Cardiac fibroblast (primary cell): ENCODE measurements at regions not wholly inside any gene's neighbourhood (a gene's known extent, or its start where the extent isn't known, plus 50 kb on each side); places are given as distances from the start of the nearest gene placed in this dataset.

Source experiments
- DNase-seq, 2 donors: peaks; one replicate each; pipeline versions ENCODE4 v3.0.0 to v3.0.0-alpha.2; 2010; ENCODE audit warnings: low read depth in 2 of 2
- H3K4me3 ChIP-seq, 2 donors: replicated peaks in 1 of 2; 1 replicate in 1 of 2; 2 replicates in 1 of 2; pipeline ENCODE4 v1.5.1; 2011; ENCODE audit warnings: low read depth in 2 of 2, low read length in 2 of 2, mild to moderate bottlenecking in 2 of 2, moderate library complexity in 1 of 2
- CTCF ChIP-seq: IDR thresholded peaks from one replicate; pipeline ENCODE4 v1.5.1; 2011; ENCODE audit warnings: low read depth, mild to moderate bottlenecking, low read length, inconsistent platforms

DNA sequence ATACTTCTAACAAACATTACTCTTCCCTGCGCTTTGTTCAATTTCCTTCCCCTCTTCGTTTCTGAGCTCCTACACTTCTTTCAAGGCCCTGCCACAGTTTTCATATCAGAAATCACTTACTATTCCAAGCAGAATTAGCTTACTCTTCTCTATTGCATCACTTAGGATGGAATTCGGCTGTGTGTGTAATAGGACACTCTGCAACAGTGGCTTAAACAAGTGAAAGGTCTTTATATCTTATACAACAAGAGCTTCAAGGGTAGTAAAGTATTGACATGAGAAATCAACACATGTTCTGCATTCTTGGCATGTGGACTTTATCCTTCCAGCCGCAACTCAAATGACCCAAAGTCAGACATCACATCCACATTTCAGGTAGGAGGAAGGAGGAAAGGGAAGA, 279.6 kb downstream of the PCDH20 start:
- no peak overlapping the region for H3K4me3 ChIP-seq
- no peak for TF ChIP-seq CTCF
- no peak for DNase-seq

DNA sequence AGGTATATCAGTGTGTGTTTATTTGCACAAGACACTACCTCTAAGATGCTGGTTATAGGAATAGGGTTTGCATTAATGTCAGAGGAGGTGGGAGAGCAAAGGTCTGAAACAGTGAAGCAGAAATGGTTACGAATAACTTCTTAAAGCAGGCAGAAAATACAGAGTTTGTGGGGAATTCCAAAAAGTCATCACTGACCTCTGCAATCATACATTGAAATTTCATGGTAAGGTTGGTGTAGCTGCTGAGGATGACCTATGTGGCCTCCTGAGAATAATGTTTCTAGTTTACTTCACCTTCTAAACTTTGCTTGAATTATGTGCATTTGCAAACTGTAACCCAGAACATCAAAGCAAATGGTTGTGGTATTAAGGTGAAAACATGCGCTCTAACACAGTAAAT, 280.1 kb downstream of the PCDH20 start:
- DNase-seq: no peak
- no peak overlapping the region for H3K4me3 ChIP-seq
- no peak for TF ChIP-seq CTCF

- no peak for TF ChIP-seq CTCF
- DNase-seq: no peak
- H3K4me3 ChIP-seq: no peak overlapping the region
These were observed 286.6 kb downstream of the PCDH20 start for GRCh38 chr13:61128850-61129645.

GRCh38 chr13:61123538-61124289, 291.9 kb downstream of the PCDH20 start:
- DNase-seq: no peak
- H3K4me3 ChIP-seq: no peak overlapping the region
- no peak for TF ChIP-seq CTCF

GRCh38 chr13:61113140-61113658, 302.4 kb downstream of the PCDH20 start:
- no peak overlapping the region for H3K4me3 ChIP-seq
- no peak for TF ChIP-seq CTCF
- no peak for DNase-seq

GRCh38 chr13:61111529-61111928, 304.1 kb downstream of the PCDH20 start:
- no peak for TF ChIP-seq CTCF
- H3K4me3 ChIP-seq: no peak overlapping the region
- no peak for DNase-seq
